Lung (tissue), 11 donors: ENCODE measurements at regions not wholly inside any gene's neighbourhood (a gene's known extent, or its start where the extent isn't known, plus 50 kb on each side); places are given as distances from the start of the nearest gene placed in this dataset.

Experiments
- ATAC-seq: fragments of 200-7000 bp; cut with Tn5 transposase; one replicate; pipeline ENCODE4 v1.9.1; 2020; ENCODE audit warnings: moderate number of reproducible peaks; ENCODE audit not compliant: insufficient read depth, low FRiP score
- DNase-seq, 3 donors: peaks; one replicate each; pipeline ENCODE4 v3.0.0-alpha.2; 2013 to 2017
- H3K27ac ChIP-seq, 2 donors: one replicate each; pipeline ENCODE4 v1.5.1; 2013; ENCODE audit warnings: mild to moderate bottlenecking in 2 of 2, moderate library complexity in 2 of 2, control low read depth in 1 of 2, inconsistent platforms in 1 of 2, low read depth in 1 of 2, low read length in 1 of 2
- H3K27me3 ChIP-seq, 3 donors: one replicate each; pipeline ENCODE4 v1.5.1; 2013; ENCODE audit warnings: low read length in 2 of 3; ENCODE audit not compliant: control insufficient read depth in 3 of 3, insufficient read depth in 3 of 3
- H3K36me3 ChIP-seq, 4 donors: one replicate each; pipeline ENCODE4 v1.5.1; 2013; ENCODE audit warnings: low read length in 4 of 4, mild to moderate bottlenecking in 1 of 4, moderate library complexity in 1 of 4; ENCODE audit not compliant: control insufficient read depth in 4 of 4, insufficient read depth in 4 of 4
- H3K4me1 ChIP-seq, 5 donors: one replicate each; pipeline ENCODE4 v1.5.1; 2013; ENCODE audit warnings: low read length in 5 of 5, mild to moderate bottlenecking in 2 of 5, moderate library complexity in 1 of 5; ENCODE audit not compliant: control insufficient read depth in 5 of 5, insufficient read depth in 5 of 5
- H3K4me3 ChIP-seq: one replicate; pipeline ENCODE4 v1.5.1; 2013; ENCODE audit warnings: mild to moderate bottlenecking, control low read depth, moderate library complexity
- H3K9ac ChIP-seq, 2 donors: one replicate each; pipeline ENCODE4 v1.5.1; 2013; ENCODE audit warnings: low read length in 2 of 2, control low read depth in 1 of 2; ENCODE audit not compliant: insufficient read depth in 1 of 2
- H3K9me3 ChIP-seq, 4 donors: one replicate each; pipeline ENCODE4 v1.5.1; 2013; ENCODE audit warnings: low read length in 3 of 4, mild to moderate bottlenecking in 1 of 4, moderate library complexity in 1 of 4; ENCODE audit not compliant: control insufficient read depth in 4 of 4, insufficient read depth in 3 of 4
- WGBS, 2 donors: extraction: QIAGEN DNeasy Blood & Tissue Kit; methylation state at CpG; one replicate each; pipeline ENCODE4 v1.1.7; 2013; 5-methylcytosine and 5-hydroxymethylcytosine counted together
- TF ChIP-seq, protein P1 (sequence below): IDR thresholded peaks from 2 replicates; pipeline ENCODE4 v1.5.1; 2012; ENCODE audit warnings: mild to moderate bottlenecking; ENCODE audit errors: control extremely low read depth, extremely low read depth
- donor health status: control.
- donor health status: control.
- donor health status: Bipolar disorder and iron deficiency.
- donor health status: healthy.
- donor health status: DM: yes; HTN: yes; CAD: no.

DNA sequence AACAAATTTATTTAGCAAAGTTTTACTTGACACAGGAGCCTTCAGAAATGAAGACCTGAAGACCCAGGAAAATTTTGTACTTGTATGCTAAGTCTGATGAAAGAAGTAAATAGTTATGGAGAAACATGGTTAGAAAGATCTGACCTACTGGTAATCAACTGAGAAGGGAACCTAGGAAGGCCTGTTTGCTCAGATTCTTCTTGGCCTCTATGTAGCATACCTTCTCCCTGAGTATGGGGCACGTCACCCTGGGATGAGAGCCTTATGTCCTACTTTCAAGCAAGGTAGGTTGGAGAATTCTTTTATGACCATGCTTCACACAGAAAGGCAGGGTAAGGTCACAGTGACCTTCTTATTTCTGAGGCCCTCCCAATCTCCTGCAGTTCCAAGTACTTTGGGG is 178.6 kb upstream of the CREB1 start:
- DNase-seq (no peak), ATAC-seq (no peak)
- Histone ChIP-seq H3K9ac (no peak overlapping the region), H3K4me3 (no peak overlapping the region), H3K27ac (no peak overlapping the region), H3K27me3 (no peaks in the 10 kb centered on the region), H3K4me1 (no peaks in the 10 kb centered on the region), H3K9me3 (no peaks in the 10 kb centered on the region), H3K36me3 (no peaks in the 10 kb centered on the region)
- TF ChIP-seq, protein P1, sequence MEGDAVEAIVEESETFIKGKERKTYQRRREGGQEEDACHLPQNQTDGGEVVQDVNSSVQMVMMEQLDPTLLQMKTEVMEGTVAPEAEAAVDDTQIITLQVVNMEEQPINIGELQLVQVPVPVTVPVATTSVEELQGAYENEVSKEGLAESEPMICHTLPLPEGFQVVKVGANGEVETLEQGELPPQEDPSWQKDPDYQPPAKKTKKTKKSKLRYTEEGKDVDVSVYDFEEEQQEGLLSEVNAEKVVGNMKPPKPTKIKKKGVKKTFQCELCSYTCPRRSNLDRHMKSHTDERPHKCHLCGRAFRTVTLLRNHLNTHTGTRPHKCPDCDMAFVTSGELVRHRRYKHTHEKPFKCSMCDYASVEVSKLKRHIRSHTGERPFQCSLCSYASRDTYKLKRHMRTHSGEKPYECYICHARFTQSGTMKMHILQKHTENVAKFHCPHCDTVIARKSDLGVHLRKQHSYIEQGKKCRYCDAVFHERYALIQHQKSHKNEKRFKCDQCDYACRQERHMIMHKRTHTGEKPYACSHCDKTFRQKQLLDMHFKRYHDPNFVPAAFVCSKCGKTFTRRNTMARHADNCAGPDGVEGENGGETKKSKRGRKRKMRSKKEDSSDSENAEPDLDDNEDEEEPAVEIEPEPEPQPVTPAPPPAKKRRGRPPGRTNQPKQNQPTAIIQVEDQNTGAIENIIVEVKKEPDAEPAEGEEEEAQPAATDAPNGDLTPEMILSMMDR: no peak
- WGBS, 2 donors: 88 to 100% methylated on average over 1 of the region's 1 CpG

DNA sequence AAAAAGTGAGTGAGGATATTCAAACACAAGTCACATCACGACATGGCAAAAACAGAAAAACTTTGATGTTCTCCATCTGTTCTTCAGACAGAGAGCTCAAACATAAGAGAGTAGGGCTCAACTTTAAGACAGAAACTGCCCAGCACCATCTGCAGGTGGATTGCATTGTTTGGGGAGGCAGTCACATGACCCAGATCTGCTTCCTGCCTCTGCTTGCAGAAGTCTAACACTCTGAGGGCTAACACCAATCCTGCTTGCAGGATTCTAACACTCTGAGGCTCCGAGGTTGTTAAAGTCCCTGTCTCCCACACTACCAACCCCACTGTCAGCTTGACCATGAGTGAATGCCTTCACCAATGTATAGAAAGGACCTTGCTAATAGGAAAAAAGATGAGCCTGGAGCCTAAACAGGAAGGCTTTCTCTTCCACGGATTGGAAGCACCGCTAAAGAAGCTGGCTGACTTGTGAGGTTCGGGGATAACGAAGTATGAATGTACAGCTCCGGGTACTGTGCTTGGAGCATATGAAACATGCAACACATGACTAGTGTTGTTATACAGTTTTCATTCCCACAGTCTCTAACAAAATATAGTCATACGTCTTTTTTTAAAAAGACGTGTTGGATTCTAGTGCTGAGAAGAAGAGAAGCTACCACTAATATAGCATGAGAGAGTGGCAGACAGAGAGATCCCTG is 176.6 kb upstream of the CREB1 start:
- no peak for ATAC-seq
- H3K9ac ChIP-seq: no peak overlapping the region
- H3K4me1 ChIP-seq: no peaks in the 10 kb centered on the region
- no peaks in the 10 kb centered on the region for H3K27me3 ChIP-seq
- H3K4me3 ChIP-seq: no peak overlapping the region
- H3K9me3 ChIP-seq: no peaks in the 10 kb centered on the region
- 82 to 85% methylated on average over 9 of the region's 9 CpGs for WGBS, 2 donors
- no peak for DNase-seq
- no peaks in the 10 kb centered on the region for H3K36me3 ChIP-seq
- no peak overlapping the region for H3K27ac ChIP-seq
- TF ChIP-seq, protein P1: no peak

DNA sequence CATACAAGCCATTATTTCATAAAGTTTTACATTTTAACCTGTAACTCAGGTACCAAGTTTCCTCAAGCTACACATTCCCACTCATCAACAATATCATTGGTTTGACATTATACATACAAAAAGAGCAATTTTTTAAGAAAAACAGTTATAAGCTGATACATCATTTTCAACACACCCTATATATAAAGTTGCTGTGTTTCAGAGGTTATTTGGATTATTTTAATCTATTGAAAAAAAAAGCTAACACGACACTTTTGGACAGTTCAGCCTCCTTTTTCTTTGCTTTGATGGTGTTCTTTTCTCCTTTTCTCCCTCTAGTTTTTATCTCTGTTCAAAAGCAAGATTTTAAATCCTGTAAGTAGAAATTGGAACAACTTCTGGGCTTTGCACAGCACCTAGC is 175.9 kb upstream of the CREB1 start:
- Histone ChIP-seq H3K9ac (no peak overlapping the region), H3K27ac (no peak overlapping the region), H3K4me1 (no peaks in the 10 kb centered on the region), H3K27me3 (no peaks in the 10 kb centered on the region), H3K4me3 (no peak overlapping the region), H3K9me3 (no peaks in the 10 kb centered on the region), H3K36me3 (no peaks in the 10 kb centered on the region)
- no peak for DNase-seq
- WGBS, 2 donors: 90 to 96% methylated on average over 1 of the region's 1 CpG
- TF ChIP-seq, protein P1: no peak
- no peak for ATAC-seq

DNA sequence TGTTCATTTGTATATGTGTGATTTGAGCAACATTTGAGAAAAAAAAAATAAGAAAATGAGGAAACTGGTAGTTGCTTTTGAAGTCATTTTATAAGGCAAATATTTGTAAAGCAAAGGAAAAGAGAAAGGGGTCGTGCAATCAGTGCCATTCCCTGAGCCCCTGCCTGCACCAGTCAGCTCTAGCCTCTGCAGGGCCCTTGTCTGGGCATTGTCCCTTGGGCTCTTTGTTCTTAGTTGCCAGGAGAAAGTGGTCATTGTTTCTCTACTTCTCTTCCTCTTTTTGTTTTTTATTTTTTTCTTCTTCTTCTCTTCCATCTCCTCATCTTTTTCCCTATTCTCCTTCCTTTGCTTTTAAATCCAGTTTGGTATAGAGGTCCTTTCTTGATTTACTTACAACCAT is 175.3 kb upstream of the CREB1 start:
- Histone ChIP-seq H3K36me3 (no peaks in the 10 kb centered on the region), H3K4me1 (no peaks in the 10 kb centered on the region), H3K27ac (no peak overlapping the region), H3K4me3 (no peak overlapping the region), H3K9ac (no peak overlapping the region), H3K27me3 (no peaks in the 10 kb centered on the region), H3K9me3 (no peaks in the 10 kb centered on the region)
- TF ChIP-seq, protein P1: no peak
- no peak for DNase-seq
- no peak for ATAC-seq
- WGBS, 2 donors: 73% methylated on average over 1 of the region's 1 CpG
